ENCODE measurements at regions not wholly inside any gene's neighbourhood (a gene's known extent, or its start where the extent isn't known, plus 50 kb on each side); places are given as distances from the start of the nearest gene placed in this dataset.

- TF ChIP-seq ZBTB11 (CRISPR knock-in tag; IDR thresholded peaks at IDR 0.05) (no peak), MAFK (IDR thresholded peaks at IDR 0.05; ENCODE audit: low read length) (no peak)
Measured at GRCh38 chr18:61019338-61020301, 313.6 kb upstream of the CDH20 start (continued).

GRCh38 chr18:61025596-61025995 lies 307.6 kb upstream of the CDH20 start:
- ChIA-PET POLR2A (no interaction called here), CTCF (ENCODE audit: low intra/inter-chr PET ratio) (no interaction called here)
- Histone ChIP-seq H3K4me3 (no peak overlapping the region), H3K79me2 (ENCODE audit: control insufficient read depth, insufficient read depth, low read length) (no peaks in the 10 kb centered on the region), H2AFZ (ENCODE audit: low read depth, low read length) (no peak overlapping the region), H4K20me1 (replicated peaks; ENCODE audit: control insufficient read depth, insufficient read depth, low read length) (no peaks in the 10 kb centered on the region), H3K9ac (ENCODE audit: insufficient read depth in 1 of 2, low read depth in 2 of 2, low read length in 2 of 2) (no peak overlapping the region), H3K4me2 (ENCODE audit: insufficient read depth, low read length) (no peak overlapping the region), H3K27me3 (ENCODE audit: control insufficient read depth in 2 of 2, insufficient read depth in 2 of 2, low read length in 2 of 2) (no peaks in the 10 kb centered on the region), H3K36me3 (ENCODE audit: control insufficient read depth, insufficient read depth, low read length) (no peaks in the 10 kb centered on the region), H3K4me1 (replicated peaks in 1 of 2; ENCODE audit: control insufficient read depth in 2 of 2, insufficient read depth in 2 of 2, low read length in 2 of 2) (no peaks in the 10 kb centered on the region), H3K9me1 (ENCODE audit: control insufficient read depth, insufficient read depth, low read length) (no peaks in the 10 kb centered on the region), H3K27ac (ENCODE audit: extremely low read depth, low read depth, low read length) (no peak overlapping the region), H3K9me3 (replicated peaks; ENCODE audit: control insufficient read depth, insufficient read depth, low read depth, low read length) (0 out of 2 replicates have a peak, but pooled peaks cover 4% of the 10 kb centered on the region)
- in situ Hi-C loops (cut with MboI) (no loop called here), intact Hi-C loops (cut with micrococcal nuclease) (no loop called here)
- BruUV-seq (replicated peaks) = no TSS peak
- TF ChIP-seq CREM (IDR thresholded peaks at IDR 0.05; ENCODE audit: low read depth) = no peak
- TF ChIP-seq TAF1 (IDR thresholded peaks at IDR 0.05; ENCODE audit: control insufficient read depth, extremely low read depth, insufficient read depth, low read length, severe bottlenecking) = no peak
- TF ChIP-seq E2F4 (CRISPR knock-in tag; IDR thresholded peaks at IDR 0.05; ENCODE audit: low read depth) = no peak
- no peak for TF ChIP-seq ZNF217 (CRISPR knock-in tag; IDR thresholded peaks at IDR 0.05)
- TF ChIP-seq ELF1 (tag; IDR thresholded peaks at IDR 0.05) = no peak
- no peak for TF ChIP-seq MIER1 (IDR thresholded peaks at IDR 0.05; ENCODE audit: low read depth)
- no peak for TF ChIP-seq NCOA4 (IDR thresholded peaks at IDR 0.05; ENCODE audit: partially characterized antibody)
- TF ChIP-seq FUS (optimal IDR thresholded peaks at IDR 0.05; ENCODE audit: low read depth, low read length) = no peak
- TF ChIP-seq ELK1 (CRISPR knock-in tag; IDR thresholded peaks at IDR 0.05) = no peak
- no peak for TF ChIP-seq ZNF282 (CRISPR knock-in tag; IDR thresholded peaks at IDR 0.05)
- no peak for TF ChIP-seq NCOA6 (IDR thresholded peaks at IDR 0.05)
- FAIRE-seq (no peak), ATAC-seq (no peak), DNase-seq (ENCODE audit: extremely low read depth in 1 of 4, low spot score in 3 of 4) (no peak)
- WGBS (ENCODE audit: insufficient coverage, low coverage, missing lambda C conversion rate) = 0% methylated on average over 1 of the region's 1 CpG
